Large intestine (tissue), 3 donors: ENCODE measurements at regions not wholly inside any gene's neighbourhood (a gene's known extent, or its start where the extent isn't known, plus 50 kb on each side); places are given as distances from the start of the nearest gene placed in this dataset.

Source experiments
- DNase-seq, 2 donors: peaks; one replicate each; pipeline versions ENCODE4 v3.0.0 to v3.0.0-alpha.2; 2013
- H3K27ac ChIP-seq: one replicate; pipeline ENCODE4 v1.5.1; 2013; ENCODE audit warnings: low read length
- H3K27me3 ChIP-seq: 2 replicates; pipeline ENCODE4 v1.6.1; 2013; ENCODE audit warnings: low read length; ENCODE audit not compliant: control insufficient read depth, insufficient read depth
- H3K36me3 ChIP-seq: 2 replicates; pipeline ENCODE4 v1.6.1; 2013; ENCODE audit warnings: low read length; ENCODE audit not compliant: control insufficient read depth, insufficient read depth
- H3K4me1 ChIP-seq: one replicate; pipeline ENCODE4 v1.6.1; 2013; ENCODE audit warnings: low read length; ENCODE audit not compliant: control insufficient read depth, insufficient read depth
- H3K4me3 ChIP-seq: one replicate; pipeline ENCODE4 v1.5.1; 2013; ENCODE audit warnings: low read length
- H3K9me3 ChIP-seq: one replicate; pipeline ENCODE4 v1.6.1; 2013; ENCODE audit warnings: mild to moderate bottlenecking, low read depth, low read length, moderate library complexity; ENCODE audit not compliant: control insufficient read depth
- WGBS: methylation state at CpG from one replicate; pipeline ENCODE4 v1.1.5; 2013; ENCODE audit warnings: low lambda C conversion rate; ENCODE audit not compliant: insufficient coverage; 5-methylcytosine and 5-hydroxymethylcytosine counted together

DNA sequence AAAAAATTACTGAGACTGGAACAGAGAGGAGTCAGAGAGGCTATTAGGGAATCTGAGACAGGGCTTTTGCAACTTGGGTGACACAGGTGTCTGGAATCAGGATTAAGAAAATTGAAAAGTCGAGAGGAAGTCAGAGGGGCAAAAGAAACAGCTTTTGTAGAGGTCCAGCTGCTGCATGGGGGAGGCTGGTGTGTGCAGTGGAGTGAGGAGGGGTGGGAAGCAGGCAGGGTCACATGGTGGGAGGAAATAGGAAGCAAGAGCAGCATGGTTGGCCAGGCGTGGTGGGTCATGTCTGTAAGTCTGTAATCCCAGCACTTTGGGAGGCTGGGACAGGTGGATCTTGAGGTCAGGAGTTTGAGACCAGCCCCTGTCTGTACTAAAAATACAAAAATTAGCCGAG lies 69.7 kb upstream of the VRK1 start:
- Histone ChIP-seq H3K27me3 (no peaks in the 10 kb centered on the region), H3K27ac (no peak overlapping the region), H3K4me3 (no peak overlapping the region), H3K4me1 (no peaks in the 10 kb centered on the region), H3K36me3 (no peaks in the 10 kb centered on the region), H3K9me3 (no peaks in the 10 kb centered on the region)
- DNase-seq, result no peak
- 80% methylated on average over 1 of the region's 3 CpGs for WGBS

DNA sequence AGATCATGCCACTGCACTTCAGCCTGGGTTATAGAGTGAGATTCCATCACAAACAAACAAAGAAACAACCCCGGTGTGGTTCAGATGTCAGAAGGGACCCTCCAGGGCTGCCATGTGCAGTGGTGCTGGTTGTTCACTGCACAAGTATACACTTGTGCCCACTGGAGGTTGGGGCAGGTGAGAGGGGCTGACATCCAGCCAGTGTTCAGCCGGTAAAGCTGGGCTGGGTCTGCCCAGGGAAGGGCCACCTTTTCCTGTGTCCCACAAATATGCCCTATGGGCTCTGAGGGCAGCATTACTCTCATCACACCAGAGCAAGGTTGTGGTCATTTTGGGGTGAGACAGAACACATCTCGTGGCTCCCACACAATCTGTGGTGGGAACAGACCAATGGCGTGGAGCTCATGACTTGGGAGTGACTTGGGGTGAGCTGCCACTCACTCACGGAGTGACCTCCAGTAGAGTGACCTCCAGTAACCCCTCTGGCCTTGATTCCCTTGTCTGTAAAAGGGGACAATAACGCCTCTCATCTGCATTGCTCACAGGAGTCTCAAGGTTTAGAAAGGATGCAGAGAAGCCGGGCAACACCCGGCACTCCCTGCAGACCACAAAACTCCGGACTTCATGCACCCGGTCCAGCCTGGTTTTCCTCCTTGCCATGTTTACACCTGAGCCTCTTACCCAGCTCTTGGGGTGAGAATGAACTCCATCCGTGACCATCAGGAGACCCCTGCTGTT lies 69.0 kb upstream of the VRK1 start:
- Histone ChIP-seq H3K4me1 (no peaks in the 10 kb centered on the region), H3K9me3 (no peaks in the 10 kb centered on the region), H3K4me3 (no peak overlapping the region), H3K27me3 (no peaks in the 10 kb centered on the region), H3K36me3 (no peaks in the 10 kb centered on the region), H3K27ac (no peak overlapping the region)
- DNase-seq, result no peak
- 83% methylated on average over 1 of the region's 11 CpGs for WGBS

DNA sequence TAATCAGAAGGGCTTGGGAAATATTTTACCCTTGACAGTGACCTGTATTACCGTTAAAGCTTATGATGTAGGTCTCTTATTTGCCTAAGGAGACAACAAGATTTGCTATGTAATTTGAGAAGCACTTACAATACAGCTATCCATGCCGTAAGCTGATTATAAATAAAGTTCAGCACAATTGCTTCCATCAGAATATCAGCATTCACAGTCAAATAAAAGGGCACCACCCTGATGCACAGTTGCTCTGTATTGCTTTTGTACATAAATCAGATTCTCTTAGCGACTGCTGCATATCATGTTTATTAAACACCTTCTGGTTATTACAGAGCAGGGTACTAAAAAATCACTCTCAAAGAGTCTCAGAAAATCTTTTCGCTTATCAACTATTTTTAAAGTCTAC lies 67.3 kb upstream of the VRK1 start:
- H3K4me3 ChIP-seq, result no peak overlapping the region
- no peaks in the 10 kb centered on the region for H3K9me3 ChIP-seq
- no peaks in the 10 kb centered on the region for H3K36me3 ChIP-seq
- H3K4me1 ChIP-seq, result no peaks in the 10 kb centered on the region
- no peak overlapping the region for H3K27ac ChIP-seq
- no peak for DNase-seq
- H3K27me3 ChIP-seq, result peaks cover 3% of the 10 kb centered on the region
- WGBS, result no CpG with 5 or more reads among the region's 4 CpGs

DNA sequence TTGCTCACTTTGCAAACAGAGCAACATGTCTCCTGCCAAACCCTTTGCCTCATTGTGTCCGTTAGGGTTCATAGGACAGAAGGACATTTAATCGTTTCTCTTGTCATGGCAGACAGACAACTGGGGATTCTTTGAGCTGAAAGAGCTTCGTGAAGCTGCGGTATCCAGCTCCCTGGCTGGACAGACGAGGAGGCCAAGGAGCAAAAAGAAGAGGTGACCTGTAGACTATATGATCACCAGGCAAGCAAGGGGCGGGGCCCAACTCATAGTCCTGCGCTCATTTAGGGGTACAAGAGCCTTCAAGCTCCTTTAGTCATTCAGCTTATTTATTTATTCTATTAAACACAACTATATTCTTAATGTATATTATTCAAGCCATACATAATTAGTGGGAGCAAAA lies 66.8 kb upstream of the VRK1 start:
- H3K27ac ChIP-seq, result no peak overlapping the region
- H3K9me3 ChIP-seq, result no peaks in the 10 kb centered on the region
- 100% methylated on average over 2 of the region's 7 CpGs for WGBS
- H3K4me1 ChIP-seq, result no peaks in the 10 kb centered on the region
- H3K27me3 ChIP-seq, result peaks cover 8% of the 10 kb centered on the region
- no peak overlapping the region for H3K4me3 ChIP-seq
- no peaks in the 10 kb centered on the region for H3K36me3 ChIP-seq
- DNase-seq, result no peak

DNA sequence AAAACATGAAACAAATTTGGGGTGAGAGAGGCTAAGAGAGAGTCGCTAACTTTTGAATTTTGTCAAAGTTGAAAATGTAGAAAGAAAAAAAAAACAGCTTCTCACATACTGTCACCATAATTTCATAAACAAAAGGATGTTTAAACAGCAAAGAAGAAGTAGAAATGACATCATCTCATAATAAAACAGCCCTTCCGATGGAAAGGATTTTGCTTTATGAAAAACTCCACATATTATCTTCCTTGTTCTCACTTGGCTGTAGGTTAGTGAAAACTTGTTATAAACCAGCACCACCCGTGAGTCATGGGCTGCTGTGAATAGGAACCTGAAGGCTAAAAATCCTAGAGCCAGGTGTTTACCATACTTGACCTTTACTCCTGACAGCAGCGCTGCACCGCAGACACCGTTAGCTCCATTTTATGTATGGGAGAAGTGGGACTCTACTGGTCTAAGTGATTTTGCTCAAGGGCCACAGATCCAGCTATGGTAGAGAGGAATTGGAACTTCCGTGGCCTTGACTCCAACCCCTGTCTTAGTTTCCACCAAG lies 63.0 kb upstream of the VRK1 start:
- H3K4me3 ChIP-seq, result no peak overlapping the region
- H3K36me3 ChIP-seq, result no peaks in the 10 kb centered on the region
- peaks cover 29% of the 10 kb centered on the region for H3K27me3 ChIP-seq
- H3K9me3 ChIP-seq, result no peaks in the 10 kb centered on the region
- no peaks in the 10 kb centered on the region for H3K4me1 ChIP-seq
- peak in 1 of 2 donors; percentile 9 for DNase-seq
- no CpG with 5 or more reads among the region's 7 CpGs for WGBS
- H3K27ac ChIP-seq, result no peak overlapping the region

DNA sequence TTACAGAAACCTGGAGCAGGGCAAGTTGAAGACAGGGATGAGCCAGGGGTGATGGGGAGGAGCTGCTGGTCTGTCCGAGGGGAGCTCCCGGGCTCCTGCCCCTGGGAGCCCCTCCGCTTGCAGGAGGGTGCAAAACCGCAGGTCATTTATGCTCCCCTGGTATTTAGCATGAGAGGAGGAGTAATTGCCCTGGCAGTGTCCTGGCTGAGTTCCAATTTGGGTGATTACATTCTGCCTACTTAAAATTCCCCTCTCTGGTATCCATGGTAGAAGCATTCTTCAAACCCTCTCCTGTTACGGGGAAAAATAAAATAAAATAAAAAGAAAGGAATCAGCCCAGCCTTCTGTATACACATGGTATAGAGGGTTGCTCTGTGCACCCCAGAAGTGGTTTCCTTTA lies 61.7 kb upstream of the VRK1 start:
- H3K4me3 ChIP-seq, result no peak overlapping the region
- H3K27ac ChIP-seq, result no peak overlapping the region
- WGBS, result no CpG with 5 or more reads among the region's 5 CpGs
- peaks cover 39% of the 10 kb centered on the region for H3K27me3 ChIP-seq
- DNase-seq, result peak in 1 of 2 donors; percentile 7
- no peaks in the 10 kb centered on the region for H3K9me3 ChIP-seq
- H3K36me3 ChIP-seq, result no peaks in the 10 kb centered on the region
- no peaks in the 10 kb centered on the region for H3K4me1 ChIP-seq

DNA sequence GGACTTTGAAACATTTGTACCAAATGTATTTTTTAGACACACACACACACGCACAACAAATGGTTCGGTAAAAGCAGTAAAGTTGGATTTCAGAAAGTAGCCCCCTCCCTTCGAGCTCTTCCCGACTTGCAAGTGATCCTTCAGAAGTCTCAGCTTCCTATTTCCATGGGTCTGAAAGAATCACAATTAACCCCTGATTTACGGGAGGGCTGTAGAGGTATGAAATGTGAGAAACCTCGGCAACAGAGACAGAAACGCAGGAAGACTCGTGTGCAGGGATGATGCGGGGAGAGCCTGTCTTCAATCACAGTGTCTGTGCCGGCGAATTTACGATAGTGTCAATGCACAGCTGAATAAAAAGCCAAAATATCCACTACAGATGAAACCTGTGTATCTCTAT lies 60.7 kb upstream of the VRK1 start:
- WGBS, result no CpG with 5 or more reads among the region's 12 CpGs
- no peak for DNase-seq
- Histone ChIP-seq H3K27me3 (peaks cover 47% of the 10 kb centered on the region), H3K4me3 (no peak overlapping the region), H3K9me3 (no peaks in the 10 kb centered on the region), H3K27ac (no peak overlapping the region), H3K36me3 (no peaks in the 10 kb centered on the region), H3K4me1 (peaks cover 5% of the 10 kb centered on the region)

DNA sequence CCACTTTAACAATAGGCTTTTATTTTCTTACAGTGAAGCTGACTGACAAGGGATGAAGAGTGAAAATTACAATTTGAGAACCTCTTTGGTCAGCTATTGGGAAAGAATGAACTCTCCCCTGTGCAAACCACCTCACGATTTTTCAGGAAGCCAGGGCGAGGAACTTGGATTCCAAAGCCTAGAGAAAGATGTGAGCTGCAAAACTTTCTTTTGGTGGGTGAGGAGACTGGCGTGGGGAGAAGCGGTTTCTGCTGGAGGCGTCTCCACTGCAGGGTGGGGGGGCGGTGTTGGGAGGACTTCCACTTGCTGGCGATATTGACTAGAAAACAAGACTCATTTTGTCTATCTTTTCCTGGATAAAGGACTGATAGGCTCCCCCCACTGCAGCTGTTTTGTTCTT lies 59.3 kb upstream of the VRK1 start:
- H3K27ac ChIP-seq, result no peak overlapping the region
- no peak overlapping the region for H3K4me3 ChIP-seq
- no peaks in the 10 kb centered on the region for H3K36me3 ChIP-seq
- H3K27me3 ChIP-seq, result peaks cover 60% of the 10 kb centered on the region
- H3K4me1 ChIP-seq, result peaks cover 5% of the 10 kb centered on the region
- 60% methylated on average over 1 of the region's 7 CpGs for WGBS
- no peak for DNase-seq
- H3K9me3 ChIP-seq, result no peaks in the 10 kb centered on the region

DNA sequence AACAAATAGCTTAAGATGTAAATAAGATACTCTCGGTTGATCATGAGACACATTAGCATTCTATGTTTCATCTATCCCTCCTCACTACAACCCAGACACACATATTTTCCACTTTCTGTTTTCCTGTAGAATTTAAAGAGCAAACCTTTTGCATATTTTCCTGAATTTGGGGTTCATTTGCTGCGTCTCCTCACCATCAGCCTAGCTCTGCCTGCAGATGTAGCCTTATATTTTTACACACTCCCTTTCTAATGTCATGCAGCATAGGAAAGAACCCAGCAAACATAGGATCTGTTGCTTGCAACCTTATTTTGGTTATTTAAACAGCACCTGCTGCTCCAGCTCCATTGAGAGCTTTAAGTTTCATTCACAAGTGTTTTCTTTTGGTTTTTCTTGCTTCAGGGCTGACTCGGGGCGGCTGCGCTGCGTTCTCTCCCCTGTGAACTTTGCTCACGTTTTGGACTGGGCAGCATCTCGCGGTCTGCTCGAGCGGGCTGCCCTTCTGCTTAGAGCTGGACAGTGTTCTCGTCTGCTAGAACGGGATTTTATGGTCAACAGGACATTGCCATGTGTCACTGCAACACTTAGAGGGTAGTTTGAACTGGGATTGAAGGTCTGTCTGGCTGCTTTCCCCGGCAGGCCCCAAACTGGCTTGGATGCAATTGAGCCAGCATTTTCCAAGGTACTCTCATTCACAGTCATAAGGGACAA lies 57.8 kb upstream of the VRK1 start:
- H3K36me3 ChIP-seq, result no peaks in the 10 kb centered on the region
- H3K4me3 ChIP-seq, result no peak overlapping the region
- 80% methylated on average over 1 of the region's 14 CpGs for WGBS
- no peaks in the 10 kb centered on the region for H3K9me3 ChIP-seq
- DNase-seq, result peak in 1 of 2 donors; percentile 7
- H3K27ac ChIP-seq, result no peak overlapping the region
- peaks cover 5% of the 10 kb centered on the region for H3K4me1 ChIP-seq
- peaks cover 66% of the 10 kb centered on the region for H3K27me3 ChIP-seq

DNA sequence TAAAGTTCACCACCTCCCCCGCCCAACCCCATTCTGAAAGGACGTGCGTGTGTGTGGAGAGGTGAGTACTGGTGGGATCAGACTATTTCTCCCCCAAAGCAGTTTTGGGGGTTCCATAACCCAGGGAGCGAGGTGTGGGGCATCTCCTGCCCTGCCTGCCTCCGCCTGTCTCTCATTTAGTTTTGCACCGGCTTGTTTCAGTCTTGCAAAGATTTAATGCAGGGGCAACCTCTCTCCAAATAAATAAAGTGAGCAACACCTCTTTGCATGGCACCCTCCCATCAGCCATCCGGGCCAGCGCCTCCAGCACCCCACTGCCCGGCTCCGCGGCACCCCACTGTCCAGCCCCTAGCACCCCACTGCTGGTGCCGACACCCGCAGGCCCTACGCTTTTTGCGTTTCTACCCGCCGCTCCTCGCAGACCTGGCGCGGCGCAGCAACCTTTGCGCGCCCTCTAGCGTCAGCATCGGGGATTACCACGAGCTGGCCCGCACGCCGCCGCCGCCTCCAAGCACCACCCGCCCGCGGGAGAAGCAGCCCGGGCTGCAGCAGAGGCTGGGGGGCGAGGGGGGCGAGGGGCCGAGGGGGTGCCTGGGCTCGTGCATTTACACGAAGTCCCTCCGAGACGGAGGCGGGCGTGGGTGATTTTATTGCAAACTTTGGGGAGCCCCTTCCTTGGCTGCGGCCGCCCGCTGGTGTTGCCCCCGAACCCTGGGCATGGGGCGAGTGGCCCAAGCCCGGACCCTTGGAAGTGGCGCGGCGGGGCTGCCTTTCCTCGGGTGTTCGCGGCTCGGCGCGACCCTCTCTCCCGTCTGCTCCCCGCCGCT lies 55.8 kb upstream of the VRK1 start:
- Histone ChIP-seq H3K27me3 (peaks cover 70% of the 10 kb centered on the region), H3K4me1 (peaks cover 5% of the 10 kb centered on the region), H3K27ac (no peak overlapping the region), H3K4me3 (peak overlapping the region; percentile 32), H3K36me3 (no peaks in the 10 kb centered on the region), H3K9me3 (no peaks in the 10 kb centered on the region)
- DNase-seq, result peak; percentile 16 to 48
- no CpG with 5 or more reads among the region's 62 CpGs for WGBS
